Dermis microvascular lymphatic vessel endothelial cell (primary cell): ENCODE measurements at regions not wholly inside any gene's neighbourhood (a gene's known extent, or its start where the extent isn't known, plus 50 kb on each side); places are given as distances from the start of the nearest gene placed in this dataset.
"Not testable (repeated sequence)": the region's sequence is repeated elsewhere in the genome, so short reads cannot be mapped to it uniquely, and the experiment has no call there.

Experiments used
- DNase-seq, 2 donors: peaks; one replicate each; pipeline versions ENCODE4 v3.0.0 to v3.0.0-alpha.2; 2010; ENCODE audit warnings: low read depth in 2 of 2

DNA sequence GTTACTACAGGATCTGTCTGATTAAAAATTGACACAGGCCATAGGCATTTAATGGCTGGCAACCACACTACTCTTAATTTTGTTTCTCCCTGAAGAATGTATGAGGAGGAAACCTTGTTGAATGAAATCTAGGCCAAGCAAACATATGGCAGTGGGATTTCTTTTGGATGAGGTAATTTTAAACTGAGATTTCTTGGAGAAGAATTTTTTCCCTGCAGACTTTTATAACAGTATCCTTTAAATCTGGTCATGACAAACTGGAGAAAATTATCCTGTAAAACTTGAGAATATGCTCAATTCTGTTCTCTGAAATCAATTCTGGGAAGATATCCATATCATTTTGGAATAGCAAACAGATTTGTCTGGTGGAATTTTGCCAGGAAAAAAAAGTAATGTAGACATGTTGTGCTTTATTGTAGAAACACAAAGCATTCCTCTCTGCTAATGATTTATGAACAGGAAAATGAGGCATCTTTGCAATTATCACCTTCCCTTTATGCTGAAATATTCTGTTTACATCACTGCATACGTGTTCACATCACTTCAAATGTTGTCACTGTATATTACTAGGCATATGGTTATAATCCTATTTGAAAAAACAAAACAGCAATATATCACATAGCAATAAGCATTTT is 108.3 kb upstream of the ARSJ start:
- peak; percentile 60 to 79 for DNase-seq

- no peak for DNase-seq
Observed at GRCh38 chr4:114088481-114088880, 109.0 kb upstream of the ARSJ start.

DNA sequence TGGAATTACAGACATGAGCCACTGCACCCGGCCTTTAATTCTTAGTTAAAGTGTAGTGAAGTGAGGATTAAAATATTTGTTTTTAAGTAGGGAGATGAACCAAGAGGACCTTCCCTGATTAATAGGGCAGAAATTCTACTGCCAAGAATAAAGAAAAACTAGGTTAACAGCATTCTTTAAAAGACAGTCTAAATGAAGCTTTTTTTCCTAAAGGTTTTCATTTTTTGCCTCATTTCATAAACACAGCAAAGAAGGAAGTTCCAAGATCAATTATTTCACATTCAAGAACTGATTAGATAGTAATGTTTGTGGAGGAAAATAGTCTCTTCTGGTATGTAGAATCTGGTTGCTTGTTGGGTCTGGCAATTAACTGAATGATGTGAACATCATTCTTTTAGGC is 112.1 kb upstream of the ARSJ start:
- no peak for DNase-seq

GRCh38 chr4:114093221-114093715 is 113.8 kb upstream of the ARSJ start:
- DNase-seq = no peak

DNA sequence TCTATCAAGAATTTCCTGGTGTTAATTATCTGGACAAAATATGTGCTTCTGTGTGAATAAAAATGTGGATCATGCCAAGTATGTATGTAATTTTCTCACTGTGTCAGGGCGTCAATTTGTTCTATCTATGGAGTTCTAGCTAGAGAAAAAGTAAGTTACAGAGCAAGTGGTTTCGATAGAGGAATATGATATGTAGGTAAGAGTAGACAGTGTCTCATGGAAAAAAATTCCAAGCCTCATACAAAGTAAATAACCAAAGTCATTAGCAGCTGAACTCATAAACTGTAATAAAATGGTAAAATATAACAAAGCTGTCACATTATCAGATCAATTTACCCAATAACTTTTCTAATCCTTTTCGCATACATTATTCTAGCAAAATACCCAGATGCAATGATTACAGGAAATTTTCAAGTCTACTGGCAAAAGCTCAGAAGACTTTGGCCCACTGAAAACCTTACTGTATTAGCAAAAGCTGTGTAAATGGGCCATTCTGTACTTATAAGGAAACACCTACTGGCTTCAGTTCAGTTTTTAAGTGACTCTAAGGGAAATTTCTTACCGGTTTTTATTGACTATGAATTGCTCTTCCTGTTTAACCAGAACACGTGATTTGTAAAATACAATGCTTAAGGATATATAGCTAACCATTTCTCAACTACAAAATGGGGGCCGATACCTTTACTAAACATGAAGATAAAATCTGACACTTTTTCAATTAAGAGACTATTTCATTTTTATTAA is 121.0 kb upstream of the ARSJ start:
- DNase-seq = peak in 1 of 2 donors; percentile 12

DNA sequence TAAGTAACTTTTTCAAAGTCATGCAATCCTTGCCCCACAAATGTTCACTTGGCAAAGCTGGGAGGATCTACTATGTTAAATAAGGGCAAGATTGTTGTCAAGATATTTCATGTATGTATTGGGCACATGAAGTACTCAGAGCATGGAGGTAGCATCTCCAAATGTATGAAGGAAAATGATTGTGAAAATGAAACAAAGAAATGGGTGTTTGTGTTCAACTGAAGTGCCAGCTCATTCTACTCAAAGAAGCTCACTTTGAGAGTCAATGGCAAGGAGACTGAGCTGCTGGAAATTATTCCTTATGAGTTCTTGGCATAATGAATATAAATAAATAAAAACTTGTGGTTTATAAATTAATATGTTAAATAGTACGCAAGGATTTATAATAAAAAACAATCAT is 124.5 kb upstream of the ARSJ start:
- no peak for DNase-seq

GRCh38 chr4:114108869-114109268 is 129.4 kb upstream of the ARSJ start:
- peak in 1 of 2 donors; percentile 55 for DNase-seq

- no peak for DNase-seq
Observed at GRCh38 chr4:114109776-114110175, 130.3 kb upstream of the ARSJ start.

GRCh38 chr4:114115526-114115925 is 136.1 kb upstream of the ARSJ start:
- DNase-seq = no peak

- no peak for DNase-seq
Observed at GRCh38 chr4:114116861-114117260, 137.4 kb upstream of the ARSJ start.

DNA sequence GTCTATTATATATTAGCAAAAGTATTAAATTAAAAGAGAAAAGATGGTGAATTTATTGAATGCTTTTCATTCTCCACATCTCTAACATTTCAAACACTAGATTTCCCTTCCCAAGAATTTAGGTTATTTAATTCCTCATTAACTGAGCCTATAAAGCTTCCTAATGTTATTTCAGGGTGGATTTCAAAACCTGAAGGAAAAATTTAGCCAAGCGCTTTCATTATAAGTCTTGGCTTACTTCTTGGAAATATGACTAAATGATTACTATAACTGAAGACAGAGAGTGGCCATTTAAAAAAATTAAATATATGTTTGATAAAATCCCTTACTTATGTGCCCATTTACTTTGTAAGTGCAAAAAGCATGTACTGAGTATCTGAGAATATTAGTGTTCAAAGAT is 141.8 kb upstream of the ARSJ start:
- DNase-seq = no peak

GRCh38 chr4:114132199-114132598 is 152.8 kb upstream of the ARSJ start:
- DNase-seq = no peak

- DNase-seq = no peak
Observed at GRCh38 chr4:114132830-114133229, 153.4 kb upstream of the ARSJ start.

GRCh38 chr4:114136069-114136468 is 156.6 kb upstream of the ARSJ start:
- DNase-seq = no peak

GRCh38 chr4:114137984-114138383 is 158.5 kb upstream of the ARSJ start:
- no peak for DNase-seq

DNA sequence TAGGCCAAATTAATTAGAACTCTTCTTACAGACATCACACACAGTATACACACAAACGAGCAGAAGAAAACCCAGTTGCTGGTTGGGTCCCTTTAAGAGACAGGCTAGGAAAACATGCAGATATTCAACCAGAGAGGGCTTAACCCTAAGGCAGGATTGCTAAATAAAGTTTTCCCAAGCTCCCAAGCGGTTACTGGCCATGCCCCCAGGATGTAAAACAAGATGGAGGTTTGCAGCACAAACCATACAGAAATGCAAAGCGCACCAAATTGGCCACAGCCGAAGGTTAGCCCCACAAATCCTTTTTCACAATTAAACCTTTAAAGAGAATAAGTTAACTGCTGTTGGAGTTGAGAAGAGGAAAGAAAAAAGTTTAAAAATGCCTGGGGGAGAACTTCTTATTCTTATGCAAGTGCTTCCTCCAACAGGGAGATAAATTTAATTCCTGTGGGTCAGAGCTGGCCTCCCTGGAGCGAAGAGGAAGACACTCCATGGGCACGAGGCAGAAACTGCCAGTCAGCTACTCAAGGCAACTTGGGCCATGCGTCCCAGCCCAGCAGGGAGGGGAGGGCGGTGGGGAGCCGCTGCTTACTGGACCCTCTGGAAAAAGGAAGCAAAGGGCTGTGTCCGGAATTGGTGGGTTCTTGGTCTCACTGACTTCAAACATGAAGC is 167.6 kb upstream of the ARSJ start:
- DNase-seq = no peak

GRCh38 chr4:114147619-114148208 is 168.3 kb upstream of the ARSJ start:
- DNase-seq = not testable (repeated sequence)

GRCh38 chr4:114148372-114149070 is 169.1 kb upstream of the ARSJ start:
- not testable (repeated sequence) for DNase-seq

GRCh38 chr4:114156371-114156770 is 176.9 kb upstream of the ARSJ start:
- DNase-seq = no peak

- DNase-seq = no peak
Observed at GRCh38 chr4:114161809-114162208, 182.4 kb upstream of the ARSJ start.

DNA sequence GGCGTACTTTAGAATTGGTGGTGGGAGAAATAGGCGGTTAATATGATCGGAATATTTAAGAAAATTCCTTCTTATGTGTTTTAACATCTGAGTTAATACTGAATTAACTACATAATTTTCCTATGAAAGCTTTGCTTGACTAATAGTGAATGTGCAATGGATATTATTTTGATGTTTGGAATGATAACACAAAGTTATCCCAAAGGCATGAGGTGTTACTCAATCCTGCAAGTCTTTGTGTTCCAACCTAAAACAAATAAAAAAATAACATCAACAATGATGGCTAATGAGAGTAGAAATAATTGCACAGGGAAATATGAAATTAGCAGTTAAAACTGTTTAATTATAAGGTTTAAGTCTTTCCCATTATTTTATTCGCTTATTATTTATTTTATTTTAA is 183.6 kb upstream of the ARSJ start:
- no peak for DNase-seq

- no peak for DNase-seq
Observed at GRCh38 chr4:114173968-114174367, 194.5 kb upstream of the ARSJ start.
